ENCODE measurements at regions not wholly inside any gene's neighbourhood (a gene's known extent, or its start where the extent isn't known, plus 50 kb on each side); places are given as distances from the start of the nearest gene placed in this dataset.

DNA sequence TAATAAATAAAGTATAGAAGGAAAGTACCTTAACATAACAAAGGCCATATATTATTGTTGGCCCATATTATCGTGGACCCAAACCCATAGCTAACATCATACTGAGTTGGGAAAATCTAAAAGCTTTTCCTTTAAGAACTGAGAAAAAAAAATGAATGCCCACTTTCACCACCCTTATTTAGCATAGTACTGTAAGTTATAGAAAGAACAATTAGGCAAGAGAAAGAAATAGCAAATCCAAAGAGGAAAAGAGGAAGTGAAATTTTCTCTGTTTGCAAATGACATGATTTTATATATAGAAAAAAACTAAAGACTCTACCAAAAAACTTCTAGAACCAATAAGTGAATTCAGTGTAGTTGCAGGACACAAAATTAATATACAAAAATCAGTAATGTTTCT is 1854.6 kb downstream of the PCDH7 start:
- H2AFZ ChIP-seq (ENCODE audit: low read length), result no peak overlapping the region
- CTCF ChIA-PET, result no interaction called here
- H3K27me3 ChIP-seq (ENCODE audit: low read length), result no peaks in the 10 kb centered on the region
- H3K4me1 ChIP-seq (ENCODE audit: insufficient read depth, low read length), result no peaks in the 10 kb centered on the region
- H3K79me2 ChIP-seq (ENCODE audit: low read length), result no peaks in the 10 kb centered on the region
- H3K27ac ChIP-seq (ENCODE audit: low read length), result no peak overlapping the region
- ATAC-seq (no peak), DNase-seq (no peak)
- H3K9me2 ChIP-seq (replicated peaks; ENCODE audit: low read length), result no peaks in the 10 kb centered on the region
- H3F3A ChIP-seq (ENCODE audit: low read length, unreplicated experiment), result no peaks in the 10 kb centered on the region
- H3K36me3 ChIP-seq (ENCODE audit: low read depth, low read length), result no peaks in the 10 kb centered on the region
- BruUV-seq (replicated peaks), result no TSS peak
- no peaks in the 10 kb centered on the region for H3K9me3 ChIP-seq (ENCODE audit: low read length)
- no peak overlapping the region for H3K4me3 ChIP-seq (ENCODE audit: low read length)
- no peak overlapping the region for H3K4me2 ChIP-seq (ENCODE audit: low read length)
- TF ChIP-seq EZH2phosphoT487 (IDR thresholded peaks at IDR 0.05; ENCODE audit: borderline replicate concordance, low read length) (no peak), EZH2 (IDR thresholded peaks at IDR 0.05; ENCODE audit: low read length, unreplicated experiment) (no peak)
- TF ChIP-seq, protein P1, sequence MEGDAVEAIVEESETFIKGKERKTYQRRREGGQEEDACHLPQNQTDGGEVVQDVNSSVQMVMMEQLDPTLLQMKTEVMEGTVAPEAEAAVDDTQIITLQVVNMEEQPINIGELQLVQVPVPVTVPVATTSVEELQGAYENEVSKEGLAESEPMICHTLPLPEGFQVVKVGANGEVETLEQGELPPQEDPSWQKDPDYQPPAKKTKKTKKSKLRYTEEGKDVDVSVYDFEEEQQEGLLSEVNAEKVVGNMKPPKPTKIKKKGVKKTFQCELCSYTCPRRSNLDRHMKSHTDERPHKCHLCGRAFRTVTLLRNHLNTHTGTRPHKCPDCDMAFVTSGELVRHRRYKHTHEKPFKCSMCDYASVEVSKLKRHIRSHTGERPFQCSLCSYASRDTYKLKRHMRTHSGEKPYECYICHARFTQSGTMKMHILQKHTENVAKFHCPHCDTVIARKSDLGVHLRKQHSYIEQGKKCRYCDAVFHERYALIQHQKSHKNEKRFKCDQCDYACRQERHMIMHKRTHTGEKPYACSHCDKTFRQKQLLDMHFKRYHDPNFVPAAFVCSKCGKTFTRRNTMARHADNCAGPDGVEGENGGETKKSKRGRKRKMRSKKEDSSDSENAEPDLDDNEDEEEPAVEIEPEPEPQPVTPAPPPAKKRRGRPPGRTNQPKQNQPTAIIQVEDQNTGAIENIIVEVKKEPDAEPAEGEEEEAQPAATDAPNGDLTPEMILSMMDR (conservative IDR thresholded peaks at IDR 0.05; ENCODE audit: low read depth, low read length), result no peak
- POLR2A ChIA-PET (ENCODE audit: unreplicated experiment), result no interaction called here
- H3K9ac ChIP-seq (ENCODE audit: low read length), result no peak overlapping the region
- intact Hi-C loops (cut with micrococcal nuclease), result no loop called here
- H4K20me1 ChIP-seq (ENCODE audit: low read length), result no peaks in the 10 kb centered on the region

GRCh38 chr4:32589097-32589496 is 1868.9 kb downstream of the PCDH7 start:
- TF ChIP-seq EZH2 (IDR thresholded peaks at IDR 0.05; ENCODE audit: low read length, unreplicated experiment) (no peak), EZH2phosphoT487 (IDR thresholded peaks at IDR 0.05; ENCODE audit: borderline replicate concordance, low read length) (no peak)
- TF ChIP-seq, protein P1 (conservative IDR thresholded peaks at IDR 0.05; ENCODE audit: low read depth, low read length), result no peak
- H4K20me1 ChIP-seq (ENCODE audit: low read length), result no peaks in the 10 kb centered on the region
- no TSS peak for BruUV-seq (replicated peaks)
- no peak overlapping the region for H3K27ac ChIP-seq (ENCODE audit: low read length)
- ATAC-seq, result no peak
- H3K4me3 ChIP-seq (ENCODE audit: low read length), result no peak overlapping the region
- no peaks in the 10 kb centered on the region for H3K9me3 ChIP-seq (ENCODE audit: low read length)
- intact Hi-C loops (cut with micrococcal nuclease), result no loop called here
- H3K9ac ChIP-seq (ENCODE audit: low read length), result no peak overlapping the region
- H3K36me3 ChIP-seq (ENCODE audit: low read depth, low read length), result no peaks in the 10 kb centered on the region
- no peaks in the 10 kb centered on the region for H3K9me2 ChIP-seq (replicated peaks; ENCODE audit: low read length)
- DNase-seq, result no peak
- ChIA-PET POLR2A (ENCODE audit: unreplicated experiment) (no interaction called here), CTCF (no interaction called here)
- H3K27me3 ChIP-seq (ENCODE audit: low read length), result no peaks in the 10 kb centered on the region
- H3K79me2 ChIP-seq (ENCODE audit: low read length), result no peaks in the 10 kb centered on the region
- no peaks in the 10 kb centered on the region for H3F3A ChIP-seq (ENCODE audit: low read length, unreplicated experiment)
- no peaks in the 10 kb centered on the region for H3K4me1 ChIP-seq (ENCODE audit: insufficient read depth, low read length)
- H3K4me2 ChIP-seq (ENCODE audit: low read length), result no peak overlapping the region
- H2AFZ ChIP-seq (ENCODE audit: low read length), result no peak overlapping the region

DNA sequence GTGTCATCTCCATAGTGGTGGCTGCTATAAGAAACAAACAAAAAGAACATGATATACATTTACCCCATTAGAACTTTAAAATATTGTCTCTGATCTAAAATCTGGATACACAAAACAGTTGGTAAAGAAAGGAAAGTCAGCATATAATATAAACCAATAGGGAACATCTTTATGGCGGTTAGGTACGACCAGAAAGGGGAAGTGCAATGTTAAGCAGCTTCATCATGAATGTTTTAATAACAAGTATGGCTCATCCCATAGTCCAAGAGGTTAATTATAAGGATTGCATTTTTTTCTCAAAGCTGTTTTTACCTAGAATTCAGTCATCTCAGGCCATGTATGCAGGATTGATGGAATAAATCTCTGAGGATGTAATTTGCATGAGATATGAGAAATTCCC is 1869.7 kb downstream of the PCDH7 start:
- H3K4me2 ChIP-seq (ENCODE audit: low read length), result no peak overlapping the region
- ATAC-seq (no peak), DNase-seq (no peak)
- H3K9ac ChIP-seq (ENCODE audit: low read length), result no peak overlapping the region
- no peaks in the 10 kb centered on the region for H3K79me2 ChIP-seq (ENCODE audit: low read length)
- no peaks in the 10 kb centered on the region for H3K9me2 ChIP-seq (replicated peaks; ENCODE audit: low read length)
- BruUV-seq (replicated peaks), result no TSS peak
- H3K36me3 ChIP-seq (ENCODE audit: low read depth, low read length), result no peaks in the 10 kb centered on the region
- H3K4me1 ChIP-seq (ENCODE audit: insufficient read depth, low read length), result no peaks in the 10 kb centered on the region
- no peaks in the 10 kb centered on the region for H3K9me3 ChIP-seq (ENCODE audit: low read length)
- ChIA-PET CTCF (no interaction called here), POLR2A (ENCODE audit: unreplicated experiment) (no interaction called here)
- no peak for TF ChIP-seq EZH2 (IDR thresholded peaks at IDR 0.05; ENCODE audit: low read length, unreplicated experiment)
- no peak for TF ChIP-seq EZH2phosphoT487 (IDR thresholded peaks at IDR 0.05; ENCODE audit: borderline replicate concordance, low read length)
- TF ChIP-seq, protein P1 (conservative IDR thresholded peaks at IDR 0.05; ENCODE audit: low read depth, low read length), result no peak
- H3K27me3 ChIP-seq (ENCODE audit: low read length), result no peaks in the 10 kb centered on the region
- H2AFZ ChIP-seq (ENCODE audit: low read length), result no peak overlapping the region
- no peak overlapping the region for H3K27ac ChIP-seq (ENCODE audit: low read length)
- intact Hi-C loops (cut with micrococcal nuclease), result no loop called here
- no peaks in the 10 kb centered on the region for H4K20me1 ChIP-seq (ENCODE audit: low read length)
- no peaks in the 10 kb centered on the region for H3F3A ChIP-seq (ENCODE audit: low read length, unreplicated experiment)
- no peak overlapping the region for H3K4me3 ChIP-seq (ENCODE audit: low read length)
